HCT116 (cell line): ENCODE measurements at regions not wholly inside any gene's neighbourhood (a gene's known extent, or its start where the extent isn't known, plus 50 kb on each side); places are given as distances from the start of the nearest gene placed in this dataset.

Experiments used
- ATAC-seq: fragments of 200-7000 bp; cut with Tn5 transposase; 2 replicates; pipeline ENCODE4 v1.9.1; 2020; ENCODE audit warnings: mild to moderate bottlenecking, moderate library complexity
- BruUV-seq: library from RNA; stranded (reverse); fragments of 400-500 nt; replicated peaks from 2 replicates; lab custom pipeline; 2021; lab: Mats Ljungman, UMichigan
- CTCF ChIA-PET: fragments of 300-600 bp; sonication (Branson Sonifier 250); formaldehyde crosslinking; loops from one replicate; lab custom pipeline; 2021; ENCODE audit warnings: antibody characterized with exemption; lab: Charles Lee
- POLR2A ChIA-PET: fragments of 300-600, 350-600 bp; sonication (Branson Sonifier 250); formaldehyde crosslinking; loops from one replicate; lab custom pipeline; 2021; ENCODE audit warnings: antibody characterized with exemption; lab: Charles Lee
- RAD21 ChIA-PET, 2 experiments: fragments of 300-600 bp; sonication (Branson Sonifier 250); formaldehyde crosslinking; loops; one replicate each; lab custom pipeline; 2023; ENCODE audit warnings: low total read pairs in 2 of 2; ENCODE audit not compliant: uncharacterized antibody in 2 of 2, unreplicated experiment in 2 of 2, low non-redundant PET in 1 of 2; lab: Charles Lee
- DNase-seq: peaks from one replicate; pipeline ENCODE4 v3.0.0-alpha.2; 2010; ENCODE audit warnings: low read depth, low spot score
- H2AFZ ChIP-seq: fragments of 200-600 bp; shearing (Covaris generic), sonication (generic); 2 replicates; pipeline ENCODE4 v1.6.1; 2017; ENCODE audit warnings: low read depth, mixed run types, mixed read lengths, antibody characterized with exemption, low read length; ENCODE audit not compliant: poor library complexity, severe bottlenecking
- H3K27ac ChIP-seq: 2 replicates; pipeline ENCODE4 v1.5.1; 2012; ENCODE audit warnings: low read depth, low read length
- H3K27me3 ChIP-seq: fragments of 200-600 bp; sonication (generic); 2 replicates; pipeline ENCODE4 v1.6.1; 2016; ENCODE audit warnings: mixed run types, low read length, mixed read lengths; ENCODE audit not compliant: insufficient read depth
- H3K36me3 ChIP-seq, 2 experiments: fragments of 200-500 bp in 1 of 2; fragments of 200-600 bp in 1 of 2; sonication (Bioruptor generic) in 1 of 2; sonication (generic) in 1 of 2; 2 replicates each; pipeline versions ENCODE4 v1.5.1 to v1.6.1; 2014 to 2016; ENCODE audit warnings: low read length in 2 of 2, inconsistent platforms in 1 of 2, mixed read lengths in 1 of 2, mixed run types in 1 of 2; ENCODE audit not compliant: insufficient read depth in 2 of 2, control insufficient read depth in 1 of 2
- H3K4me1 ChIP-seq, 2 experiments: fragments of 200-600 bp in 1 of 2; sonication (generic) in 1 of 2; 2 replicates each; pipeline versions ENCODE4 v1.5.1 to v1.6.1; 2012 to 2017; ENCODE audit warnings: low read length in 2 of 2, inconsistent platforms in 1 of 2, mild to moderate bottlenecking in 1 of 2, mixed read lengths in 1 of 2, mixed run types in 1 of 2, moderate library complexity in 1 of 2; ENCODE audit not compliant: insufficient read depth in 2 of 2, control insufficient read depth in 1 of 2
- H3K4me2 ChIP-seq: fragments of 200-600 bp; sonication (generic); 2 replicates; pipeline ENCODE4 v1.6.1; 2017; ENCODE audit warnings: mixed run types, low read length, mixed read lengths
- H3K4me3 ChIP-seq, 2 experiments: fragments of 200-600 bp in 1 of 2; sonication (generic) in 1 of 2; replicated peaks in 1 of 2; 2 replicates each; pipeline ENCODE4 v1.5.1; 2011 to 2016; ENCODE audit warnings: low read length in 2 of 2, control low read depth in 1 of 2, low read depth in 1 of 2, mild to moderate bottlenecking in 1 of 2, mixed read lengths in 1 of 2, mixed run types in 1 of 2
- H3K79me2 ChIP-seq: fragments of 200-600 bp; sonication (generic); 2 replicates; pipeline ENCODE4 v1.6.1; 2017; ENCODE audit warnings: mild to moderate bottlenecking, mixed run types, low read length, moderate library complexity, mixed read lengths; ENCODE audit not compliant: insufficient read depth
- H3K9ac ChIP-seq: fragments of 200-600 bp; sonication (generic); 2 replicates; pipeline ENCODE4 v1.6.1; 2016; ENCODE audit warnings: low read length, mixed read lengths
- H3K9me2 ChIP-seq: fragments of 200-600 bp; sonication (generic), shearing (Covaris generic); 2 replicates; pipeline ENCODE4 v1.6.1; 2017; ENCODE audit warnings: mixed run types, mild to moderate bottlenecking, moderate library complexity; ENCODE audit not compliant: insufficient read depth
- H3K9me3 ChIP-seq, 2 experiments: fragments of 200-500 bp in 1 of 2; fragments of 200-600 bp in 1 of 2; sonication (Bioruptor generic) in 1 of 2; sonication (generic) in 1 of 2; 2 replicates each; pipeline ENCODE4 v1.6.1; 2014 to 2017; ENCODE audit warnings: low read length in 2 of 2, mixed read lengths in 2 of 2, inconsistent platforms in 1 of 2, low read depth in 1 of 2, mild to moderate bottlenecking in 1 of 2, mixed run types in 1 of 2, moderate library complexity in 1 of 2; ENCODE audit not compliant: control insufficient read depth in 1 of 2, insufficient read depth in 1 of 2
- H4K20me1 ChIP-seq: fragments of 200-600 bp; sonication (generic), shearing (Covaris generic); 2 replicates; pipeline ENCODE4 v1.6.1; 2017; ENCODE audit warnings: mixed run types, mild to moderate bottlenecking, moderate library complexity; ENCODE audit not compliant: insufficient read depth
- JUND ChIP-seq: IDR thresholded peaks from 2 replicates; pipeline ENCODE4 v1.6.1; 2012
- POLR2AphosphoS5 ChIP-seq: IDR thresholded peaks from 2 replicates; pipeline ENCODE4 v1.6.1; 2011; ENCODE audit warnings: mild to moderate bottlenecking, low read depth, low read length, moderate library complexity
- TCF7L2 ChIP-seq: IDR thresholded peaks from 2 replicates; pipeline ENCODE4 v1.7.0; 2011; ENCODE audit warnings: borderline replicate concordance, inconsistent platforms; ENCODE audit not compliant: insufficient read depth, insufficient read length; ENCODE audit errors: extremely low read depth
- ZNF274 ChIP-seq: fragments of 200-500 bp; sonication (Bioruptor generic); IDR thresholded peaks from 2 replicates; pipeline ENCODE4 v1.6.1; 2014; ENCODE audit warnings: mild to moderate bottlenecking, low read depth, low read length, inconsistent platforms
- intact Hi-C: fragments of 100-400 bp; cut with micrococcal nuclease; formaldehyde crosslinking; loops from 2 replicates; pipeline ENCODE4 v1.10.0; 2022
- TF ChIP-seq, protein P1 (sequence below): IDR thresholded peaks from 2 replicates; pipeline ENCODE4 v1.6.1; 2012

DNA sequence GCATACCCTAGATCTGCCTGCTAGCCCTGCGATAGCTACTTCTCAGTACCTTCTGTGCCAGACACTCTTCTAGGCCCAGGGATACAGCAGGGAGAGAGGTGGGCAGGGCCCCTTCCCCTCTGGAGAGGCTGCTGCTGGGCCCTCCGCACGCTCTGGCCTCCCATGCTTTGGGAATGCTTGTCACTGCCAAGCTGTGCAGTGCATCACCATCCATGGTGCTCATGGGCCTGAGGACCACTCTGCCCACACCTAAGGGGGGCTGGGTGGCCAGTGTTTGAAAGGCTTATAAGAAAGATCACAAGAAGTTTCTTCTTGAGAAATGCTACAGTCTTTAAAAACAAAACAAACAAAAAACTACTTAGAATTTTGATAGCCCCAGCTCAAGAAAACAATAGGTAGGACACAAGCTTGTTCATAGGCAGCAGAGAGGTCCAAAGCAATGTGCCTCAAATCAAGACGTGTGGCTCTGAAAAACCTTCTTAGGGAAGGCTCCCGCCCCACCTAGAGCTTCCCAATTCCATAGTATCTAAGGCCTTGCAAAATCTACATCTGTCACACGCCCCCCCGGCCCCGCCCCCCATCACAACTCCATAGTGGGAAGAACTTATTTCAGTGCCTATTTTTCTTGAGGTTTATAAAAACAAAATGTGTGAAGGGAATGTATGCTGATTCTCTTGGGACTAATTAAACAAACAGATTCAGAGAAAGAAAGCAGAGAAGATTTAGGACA, 145.8 kb downstream of the TM9SF2 start:
- Histone ChIP-seq H3K79me2 (no peaks in the 10 kb centered on the region), H3K9me2 (no peaks in the 10 kb centered on the region), H3K4me3 (no peak overlapping the region), H4K20me1 (no peaks in the 10 kb centered on the region), H3K9me3 (no peaks in the 10 kb centered on the region), H3K9ac (no peak overlapping the region), H2AFZ (no peak overlapping the region), H3K27ac (no peak overlapping the region), H3K4me1 (no peaks in the 10 kb centered on the region), H3K27me3 (no peaks in the 10 kb centered on the region), H3K4me2 (no peak overlapping the region), H3K36me3 (no peaks in the 10 kb centered on the region)
- no TSS peak for BruUV-seq
- ATAC-seq (no peak), DNase-seq (no peak)
- RAD21 ChIA-PET = no interaction called here
- CTCF ChIA-PET = interaction anchor here (1.2 kb wide), 1 partner anchor 9 kb away, joined by 3 read pairs; no protein-coding TSS in a partner anchor
- POLR2A ChIA-PET = no interaction called here
- TF ChIP-seq POLR2AphosphoS5 (no peak), JUND (no peak), ZNF274 (no peak)
- intact Hi-C loops = no loop called here

DNA sequence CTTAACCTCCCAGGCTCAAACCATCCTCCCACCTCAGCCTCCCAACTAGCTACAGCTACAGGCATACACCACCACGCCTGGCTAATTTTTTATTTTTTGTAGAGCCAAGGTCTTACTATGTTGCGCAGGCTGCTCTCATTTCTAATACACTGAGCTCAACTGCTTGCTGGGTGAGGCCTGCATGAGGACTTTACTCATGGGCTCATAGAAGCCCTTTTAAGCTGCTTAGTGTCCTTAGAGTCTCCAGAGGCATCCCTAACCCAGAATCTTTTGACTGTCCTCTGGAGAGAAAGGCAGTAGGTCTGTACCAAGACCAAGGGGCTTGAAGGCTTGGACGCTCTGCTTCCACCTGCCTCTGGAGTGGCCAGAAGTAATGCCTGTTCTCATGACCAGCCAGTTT, 141.6 kb downstream of the TM9SF2 start:
- no peaks in the 10 kb centered on the region for H3K79me2 ChIP-seq
- H3K9me3 ChIP-seq = no peaks in the 10 kb centered on the region
- H3K4me3 ChIP-seq = no peak overlapping the region
- RAD21 ChIA-PET = no interaction called here
- no peak overlapping the region for H2AFZ ChIP-seq
- H3K27ac ChIP-seq = no peak overlapping the region
- POLR2A ChIA-PET = no interaction called here
- H3K9me2 ChIP-seq = no peaks in the 10 kb centered on the region
- TF ChIP-seq TCF7L2 = no peak
- TF ChIP-seq, protein P1, sequence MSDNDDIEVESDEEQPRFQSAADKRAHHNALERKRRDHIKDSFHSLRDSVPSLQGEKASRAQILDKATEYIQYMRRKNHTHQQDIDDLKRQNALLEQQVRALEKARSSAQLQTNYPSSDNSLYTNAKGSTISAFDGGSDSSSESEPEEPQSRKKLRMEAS = no peak
- BruUV-seq = no TSS peak
- no peak overlapping the region for H3K9ac ChIP-seq
- intact Hi-C loops = no loop called here
- H4K20me1 ChIP-seq = no peaks in the 10 kb centered on the region
- no peaks in the 10 kb centered on the region for H3K4me1 ChIP-seq
- H3K4me2 ChIP-seq = no peak overlapping the region
- H3K27me3 ChIP-seq = no peaks in the 10 kb centered on the region
- no peak for ATAC-seq
- DNase-seq = no peak
- no peaks in the 10 kb centered on the region for H3K36me3 ChIP-seq
- CTCF ChIA-PET = no interaction called here
